ENCODE measurements at regions not wholly inside any gene's neighbourhood (a gene's known extent, or its start where the extent isn't known, plus 50 kb on each side); places are given as distances from the start of the nearest gene placed in this dataset.
"Not testable (repeated sequence)": the region's sequence is repeated elsewhere in the genome, so short reads cannot be mapped to it uniquely, and the experiment has no call there.

GRCh38 chr10:53331460-53331859 lies 558.9 kb upstream of the MBL2 start:
- DNase-seq (ENCODE audit: low read depth), result no peak

- not testable (repeated sequence) for DNase-seq (ENCODE audit: low read depth)
These were observed 554.1 kb upstream of the MBL2 start for GRCh38 chr10:53326401-53327305.

GRCh38 chr10:53325066-53325465 lies 552.5 kb upstream of the MBL2 start:
- DNase-seq (ENCODE audit: low read depth), result peak; percentile 0

- DNase-seq (ENCODE audit: low read depth), result no peak
These were observed 543.1 kb upstream of the MBL2 start for GRCh38 chr10:53315709-53316108.

- peak; percentile 73 for DNase-seq (ENCODE audit: low read depth)
These were observed 542.3 kb upstream of the MBL2 start for GRCh38 chr10:53314876-53315275.

- no peak for DNase-seq (ENCODE audit: low read depth)
These were observed 525.9 kb upstream of the MBL2 start for GRCh38 chr10:53298443-53298842.

- DNase-seq (ENCODE audit: low read depth), result no peak
These were observed 512.1 kb upstream of the MBL2 start for GRCh38 chr10:53284615-53285182.

GRCh38 chr10:53276797-53277196 lies 504.2 kb upstream of the MBL2 start:
- DNase-seq (ENCODE audit: low read depth), result no peak

GRCh38 chr10:53269482-53269881 lies 496.9 kb upstream of the MBL2 start:
- no peak for DNase-seq (ENCODE audit: low read depth)

GRCh38 chr10:53260213-53260612 lies 487.6 kb upstream of the MBL2 start:
- DNase-seq (ENCODE audit: low read depth), result no peak

- no peak for DNase-seq (ENCODE audit: low read depth)
These were observed 484.0 kb upstream of the MBL2 start for GRCh38 chr10:53256623-53257022.

GRCh38 chr10:53255661-53256205 lies 483.1 kb upstream of the MBL2 start:
- DNase-seq (ENCODE audit: low read depth), result no peak

- no peak for DNase-seq (ENCODE audit: low read depth)
These were observed 480.6 kb upstream of the MBL2 start for GRCh38 chr10:53253221-53253620.

GRCh38 chr10:53239873-53240272 lies 467.3 kb upstream of the MBL2 start:
- no peak for DNase-seq (ENCODE audit: low read depth)

GRCh38 chr10:53236941-53237340 lies 464.4 kb upstream of the MBL2 start:
- DNase-seq (ENCODE audit: low read depth), result no peak

- no peak for DNase-seq (ENCODE audit: low read depth)
These were observed 461.2 kb upstream of the MBL2 start for GRCh38 chr10:53233749-53234148.

GRCh38 chr10:53230651-53231050 lies 458.1 kb upstream of the MBL2 start:
- DNase-seq (ENCODE audit: low read depth), result no peak

GRCh38 chr10:53223851-53224250 lies 451.3 kb upstream of the MBL2 start:
- no peak for DNase-seq (ENCODE audit: low read depth)

GRCh38 chr10:53222806-53223205 lies 450.2 kb upstream of the MBL2 start:
- DNase-seq (ENCODE audit: low read depth), result no peak

- DNase-seq (ENCODE audit: low read depth), result no peak
These were observed 437.5 kb upstream of the MBL2 start for GRCh38 chr10:53209944-53210611.

GRCh38 chr10:53183733-53184132 lies 411.1 kb upstream of the MBL2 start:
- DNase-seq (ENCODE audit: low read depth), result no peak

GRCh38 chr10:53177468-53177867 lies 404.9 kb upstream of the MBL2 start:
- no peak for DNase-seq (ENCODE audit: low read depth)

GRCh38 chr10:53166325-53166724 lies 393.7 kb upstream of the MBL2 start:
- no peak for DNase-seq (ENCODE audit: low read depth)

Measured in amniotic epithelial cell (primary cell).